GM12865 (cell line): ENCODE measurements at regions not wholly inside any gene's neighbourhood (a gene's known extent, or its start where the extent isn't known, plus 50 kb on each side); places are given as distances from the start of the nearest gene placed in this dataset.

Source experiments
- DNase-seq: peaks from one replicate; pipeline ENCODE4 v3.0.0; 2010; ENCODE audit warnings: low read depth
- H3K4me3 ChIP-seq: 2 replicates; pipeline ENCODE4 v1.5.1; 2011; ENCODE audit warnings: mild to moderate bottlenecking, low read depth, low read length, control low read depth
- CTCF ChIP-seq: IDR thresholded peaks from 2 replicates; pipeline ENCODE4 v1.5.1; 2011; ENCODE audit warnings: low read length, control low read depth, low read depth, inconsistent platforms; ENCODE audit not compliant: insufficient read depth; ENCODE audit errors: missing control alignments

DNA sequence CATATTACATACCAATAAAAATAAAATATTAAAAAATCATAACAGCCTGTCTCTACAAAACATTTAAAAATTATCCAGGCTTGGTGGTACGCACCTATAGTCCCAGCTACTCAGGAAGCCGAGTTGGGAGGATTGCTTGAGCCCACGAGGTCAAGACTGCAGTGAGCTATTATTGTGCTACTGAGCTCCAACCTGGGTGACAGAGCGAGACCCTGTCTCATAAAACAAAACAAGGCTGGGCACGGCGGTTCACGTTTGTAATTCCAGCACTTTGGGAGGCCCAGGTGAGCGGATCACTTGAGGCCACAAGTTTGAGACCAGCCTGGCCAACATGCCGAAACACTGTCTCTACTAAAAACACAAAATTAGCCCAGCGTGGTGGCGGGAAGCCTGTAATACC lies 52.2 kb upstream of the LSM14A start:
- no peak for TF ChIP-seq CTCF
- H3K4me3 ChIP-seq = no peak overlapping the region
- no peak for DNase-seq

- H3K4me3 ChIP-seq = no peak overlapping the region
- DNase-seq = peak; percentile 60
- peak; percentile 76 for TF ChIP-seq CTCF
Observed at GRCh38 chr19:34120846-34121639, 51.3 kb upstream of the LSM14A start.
